HepG2 (cell line): ENCODE measurements at regions not wholly inside any gene's neighbourhood (a gene's known extent, or its start where the extent isn't known, plus 50 kb on each side); places are given as distances from the start of the nearest gene placed in this dataset.

Experiments used
- ATAC-seq: fragments of 200-7000 bp; cut with Tn5 transposase; 3 replicates; pipeline ENCODE4 v1.9.1; 2020; ENCODE audit warnings: mild to moderate bottlenecking, moderate library complexity
- BruUV-seq: library from RNA; stranded (reverse); fragments of 400-500 nt; replicated peaks from 2 replicates; lab custom pipeline; 2021; lab: Mats Ljungman, UMichigan
- CTCF ChIA-PET: fragments of 300-600 bp; formaldehyde crosslinking; extraction: SDS; loops from one replicate; lab custom pipeline; 2021; ENCODE audit warnings: low total read pairs, inconsistent platforms, low intra/inter-chr PET ratio; lab: Yijun Ruan, JAX
- POLR2A ChIA-PET: fragments of 350-600 bp; sonication (Branson Sonifier 250); formaldehyde crosslinking; loops from one replicate; lab custom pipeline; 2020; ENCODE audit warnings: antibody characterized with exemption, inconsistent platforms; lab: Yijun Ruan, JAX
- DNase-seq: peaks from one replicate; pipeline ENCODE4 v3.0.0-alpha.2; 2015; ENCODE audit warnings: low spot score
- FAIRE-seq: peaks from 3 replicates; lab custom pipeline; 2011; peaks lifted over from hg19 to GRCh38; lab: Jason Lieb, UNC
- H2AFZ ChIP-seq: one replicate; pipeline ENCODE4 v1.6.1; 2011; ENCODE audit warnings: low read length, inconsistent platforms
- H3K27ac ChIP-seq: fragments of 300-600 bp; 3 replicates; pipeline ENCODE4 v1.8.0; 2011; ENCODE audit warnings: mixed run types, mild to moderate bottlenecking, mixed read lengths, low read length, inconsistent platforms; ENCODE audit not compliant: insufficient read depth; ENCODE audit errors: extremely low read length
- H3K27me3 ChIP-seq, 2 experiments: fragments of 200-600 bp in 1 of 2; 2 replicates in 1 of 2; 3 replicates in 1 of 2; pipeline versions ENCODE4 v1.6.0 to v1.8.0; 2011; ENCODE audit warnings: low read length in 2 of 2, mild to moderate bottlenecking in 2 of 2, moderate library complexity in 2 of 2, inconsistent platforms in 1 of 2; ENCODE audit not compliant: insufficient read depth in 2 of 2, control insufficient read depth in 1 of 2
- H3K36me3 ChIP-seq, 2 experiments: fragments of 200-600 bp in 1 of 2; replicated peaks in 1 of 2; 2 replicates in 1 of 2; 3 replicates in 1 of 2; pipeline versions ENCODE4 v1.5.1 to v1.8.0; 2011; ENCODE audit warnings: low read length in 2 of 2, inconsistent platforms in 1 of 2; ENCODE audit not compliant: insufficient read depth in 2 of 2, control insufficient read depth in 1 of 2
- H3K4me1 ChIP-seq: 2 replicates; pipeline ENCODE4 v1.5.1; 2012; ENCODE audit warnings: low read length, inconsistent platforms; ENCODE audit not compliant: insufficient read depth
- H3K4me2 ChIP-seq: 2 replicates; pipeline ENCODE4 v1.6.0; 2011; ENCODE audit warnings: low read depth, low read length, inconsistent platforms
- H3K4me3 ChIP-seq, 3 experiments: fragments of 200-600 bp in 1 of 3; sonication (generic), shearing (Covaris generic) in 1 of 3; replicated peaks in 1 of 3; 2 replicates each; pipeline ENCODE4 v1.5.1; 2011 to 2016; ENCODE audit warnings: low read length in 3 of 3, inconsistent platforms in 2 of 3, low read depth in 2 of 3, mild to moderate bottlenecking in 2 of 3, control low read depth in 1 of 3, mixed read lengths in 1 of 3; ENCODE audit not compliant: insufficient read depth in 1 of 3
- H3K79me2 ChIP-seq: one replicate; pipeline ENCODE4 v1.6.1; 2011; ENCODE audit warnings: low read length, inconsistent platforms; ENCODE audit not compliant: insufficient read depth
- H3K9ac ChIP-seq: 2 replicates; pipeline ENCODE4 v1.6.0; 2011; ENCODE audit warnings: mild to moderate bottlenecking, low read depth, low read length, inconsistent platforms; ENCODE audit not compliant: insufficient read depth
- H3K9me3 ChIP-seq: 2 replicates; pipeline ENCODE4 v1.5.1; 2012; ENCODE audit warnings: mild to moderate bottlenecking, low read length
- H4K20me1 ChIP-seq: 2 replicates; pipeline ENCODE4 v1.6.0; 2011; ENCODE audit warnings: inconsistent platforms, mild to moderate bottlenecking, low read length, moderate library complexity; ENCODE audit not compliant: insufficient read depth
- BCLAF1 ChIP-seq: fragments of 450-650 bp; IDR thresholded peaks from 2 replicates; pipeline ENCODE4 v1.6.1; 2017; ENCODE audit warnings: mild to moderate bottlenecking
- HNF4A ChIP-seq: sonication (generic); formaldehyde crosslinking; IDR thresholded peaks from 2 replicates; pipeline ENCODE4 v1.4.0; 2020; ENCODE audit warnings: missing genetic modification reagents
- SP4 ChIP-seq: sonication (generic); formaldehyde crosslinking; IDR thresholded peaks from 2 replicates; pipeline ENCODE4 v1.8.1; 2023; ENCODE audit warnings: mild to moderate bottlenecking, missing genetic modification reagents
- SPEN ChIP-seq: sonication (generic); formaldehyde crosslinking; IDR thresholded peaks from 2 replicates; pipeline ENCODE4 v1.5.1; 2020; ENCODE audit warnings: low read depth, mild to moderate bottlenecking, missing genetic modification reagents
- ZFP82 ChIP-seq: sonication (generic); formaldehyde crosslinking; IDR thresholded peaks from 2 replicates; pipeline ENCODE4 v1.5.1; 2020; ENCODE audit warnings: mild to moderate bottlenecking, missing genetic modification reagents, borderline replicate concordance
- ZNF138 ChIP-seq: sonication (generic); formaldehyde crosslinking; IDR thresholded peaks from 2 replicates; pipeline ENCODE4 v1.5.0; 2020; ENCODE audit warnings: mild to moderate bottlenecking, low read depth, missing genetic modification reagents
- ZNF839 ChIP-seq: sonication (generic); formaldehyde crosslinking; IDR thresholded peaks from 2 replicates; pipeline ENCODE4 v1.4.0; 2020; ENCODE audit warnings: missing genetic modification reagents, mild to moderate bottlenecking, borderline replicate concordance
- WGBS: methylation state at CpG from one replicate; pipeline ENCODE4 v1.1.6; 2017; ENCODE audit warnings: low lambda C conversion rate; 5-methylcytosine and 5-hydroxymethylcytosine counted together
- in situ Hi-C: cut with HindIII; loops from 2 replicates; pipeline ENCODE4 v1.10.0; 2017; ENCODE audit warnings: low pct_unique_long_range_greater_than_20kb; ENCODE audit not compliant: extremely low pct_ligation_motif_present
- intact Hi-C: fragments of 100-400 bp; cut with micrococcal nuclease; formaldehyde crosslinking; loops from one replicate; pipeline ENCODE4 v1.10.0; 2022; ENCODE audit not compliant: unreplicated experiment
- TF ChIP-seq, protein P1 (sequence below): sonication (generic); formaldehyde crosslinking; IDR thresholded peaks from 2 replicates; pipeline ENCODE4 v1.9.0; 2021; ENCODE audit warnings: missing genetic modification reagents, borderline replicate concordance

DNA sequence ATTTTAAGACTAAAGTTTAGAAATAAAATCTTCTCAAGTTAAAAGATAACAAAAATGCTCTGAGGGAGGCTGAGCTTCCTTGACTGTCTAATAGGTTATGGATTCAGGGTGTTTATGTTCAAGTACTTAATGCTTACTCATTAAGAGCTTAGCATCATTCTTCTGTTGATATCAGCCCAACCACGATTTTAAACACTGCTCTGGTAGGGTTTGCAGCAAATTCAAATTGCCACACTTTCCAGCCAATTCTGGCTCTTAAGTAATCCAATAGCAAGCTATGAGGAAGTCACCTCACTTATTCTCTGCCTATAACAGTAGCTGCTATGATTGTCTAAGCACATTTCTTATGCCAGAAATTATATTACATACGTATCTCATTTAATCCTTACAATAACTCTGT, 191.0 kb upstream of the KIF2A start (continued):
- TF ChIP-seq, protein P1, sequence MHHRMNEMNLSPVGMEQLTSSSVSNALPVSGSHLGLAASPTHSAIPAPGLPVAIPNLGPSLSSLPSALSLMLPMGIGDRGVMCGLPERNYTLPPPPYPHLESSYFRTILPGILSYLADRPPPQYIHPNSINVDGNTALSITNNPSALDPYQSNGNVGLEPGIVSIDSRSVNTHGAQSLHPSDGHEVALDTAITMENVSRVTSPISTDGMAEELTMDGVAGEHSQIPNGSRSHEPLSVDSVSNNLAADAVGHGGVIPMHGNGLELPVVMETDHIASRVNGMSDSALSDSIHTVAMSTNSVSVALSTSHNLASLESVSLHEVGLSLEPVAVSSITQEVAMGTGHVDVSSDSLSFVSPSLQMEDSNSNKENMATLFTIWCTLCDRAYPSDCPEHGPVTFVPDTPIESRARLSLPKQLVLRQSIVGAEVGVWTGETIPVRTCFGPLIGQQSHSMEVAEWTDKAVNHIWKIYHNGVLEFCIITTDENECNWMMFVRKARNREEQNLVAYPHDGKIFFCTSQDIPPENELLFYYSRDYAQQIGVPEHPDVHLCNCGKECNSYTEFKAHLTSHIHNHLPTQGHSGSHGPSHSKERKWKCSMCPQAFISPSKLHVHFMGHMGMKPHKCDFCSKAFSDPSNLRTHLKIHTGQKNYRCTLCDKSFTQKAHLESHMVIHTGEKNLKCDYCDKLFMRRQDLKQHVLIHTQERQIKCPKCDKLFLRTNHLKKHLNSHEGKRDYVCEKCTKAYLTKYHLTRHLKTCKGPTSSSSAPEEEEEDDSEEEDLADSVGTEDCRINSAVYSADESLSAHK (CRISPR knock-in tag): no peak
- TF ChIP-seq ZNF138 (CRISPR knock-in tag) (no peak), HNF4A (CRISPR knock-in tag) (no peak), SPEN (CRISPR knock-in tag) (no peak)

GRCh38 chr5:62124266-62124665, 181.7 kb upstream of the KIF2A start:
- intact Hi-C loops (no loop called here), in situ Hi-C loops (no loop called here)
- DNase-seq (no peak), ATAC-seq (no peak), FAIRE-seq (no peak)
- H3K9ac ChIP-seq: no peak overlapping the region
- no peaks in the 10 kb centered on the region for H3K9me3 ChIP-seq
- no peak overlapping the region for H3K4me2 ChIP-seq
- 9% methylated on average over 6 of the region's 6 CpGs for WGBS
- no peak overlapping the region for H3K27ac ChIP-seq
- POLR2A ChIA-PET: no interaction called here
- no peak overlapping the region for H3K4me3 ChIP-seq
- H3K79me2 ChIP-seq: no peaks in the 10 kb centered on the region
- no peaks in the 10 kb centered on the region for H4K20me1 ChIP-seq
- CTCF ChIA-PET: no interaction called here
- H3K36me3 ChIP-seq: no peaks in the 10 kb centered on the region
- H2AFZ ChIP-seq: no peak overlapping the region
- TF ChIP-seq ZFP82: no peak
- TF ChIP-seq BCLAF1: no peak
- TF ChIP-seq ZNF839 (CRISPR knock-in tag): no peak
- no peak for TF ChIP-seq SP4
- H3K4me1 ChIP-seq: no peaks in the 10 kb centered on the region
- no TSS peak for BruUV-seq
- no peaks in the 10 kb centered on the region; a peak in 1 of 5 replicates for H3K27me3 ChIP-seq
